GM12878 (cell line): ENCODE measurements at regions not wholly inside any gene's neighbourhood (a gene's known extent, or its start where the extent isn't known, plus 50 kb on each side); places are given as distances from the start of the nearest gene placed in this dataset.
"Not testable (repeated sequence)": the region's sequence is repeated elsewhere in the genome, so short reads cannot be mapped to it uniquely, and the experiment has no call there.

Experiments
- ATAC-seq: fragments of 200-7000 bp; cut with Tn5 transposase; 3 replicates; pipeline ENCODE4 v1.9.1; 2020; ENCODE audit warnings: mild to moderate bottlenecking, moderate library complexity
- BruUV-seq: library from RNA; stranded (reverse); fragments of 400-500 nt; replicated peaks from 2 replicates; lab custom pipeline; 2021; lab: Mats Ljungman, UMichigan
- CTCF ChIA-PET: fragments of 300-600 bp; sonication (Branson Sonifier 250); formaldehyde crosslinking; extraction: SDS; loops from one replicate; lab custom pipeline; 2021; ENCODE audit warnings: inconsistent platforms; lab: Yijun Ruan, JAX
- POLR2A ChIA-PET: fragments of 350-600 bp; formaldehyde crosslinking; extraction: SDS; loops from one replicate; lab custom pipeline; 2021; ENCODE audit warnings: inconsistent platforms; lab: Charles Lee
- RAD21 ChIA-PET: fragments of 300-600 bp; sonication (Branson Sonifier 250); formaldehyde crosslinking; loops from one replicate; lab custom pipeline; 2023; ENCODE audit warnings: antibody characterized with exemption; ENCODE audit not compliant: unreplicated experiment; lab: Charles Lee
- SMC1A ChIA-PET: fragments of 300-600 bp; sonication (Branson Sonifier 250); formaldehyde crosslinking; loops from one replicate; lab custom pipeline; 2023; ENCODE audit not compliant: unreplicated experiment, uncharacterized antibody; lab: Charles Lee
- DNase-seq: peaks from one replicate; pipeline ENCODE4 v3.0.0-alpha.2; 2011; ENCODE audit warnings: low read depth, low spot score
- FAIRE-seq: peaks from 3 replicates; lab custom pipeline; 2011; peaks lifted over from hg19 to GRCh38; lab: Jason Lieb, UNC
- H2AFZ ChIP-seq: 2 replicates; pipeline ENCODE4 v1.6.0; 2011; ENCODE audit warnings: low read depth, low read length, control low read depth; ENCODE audit not compliant: control insufficient read depth
- H3K27ac ChIP-seq: 2 replicates; pipeline ENCODE4 v1.5.1; 2011; ENCODE audit warnings: control low read depth; ENCODE audit not compliant: control insufficient read depth, insufficient read depth
- H3K27me3 ChIP-seq, 2 experiments: replicated peaks in 1 of 2; 2 replicates each; pipeline versions ENCODE4 v1.6.0 to v1.6.1; 2011; ENCODE audit warnings: low read length in 1 of 2; ENCODE audit not compliant: control insufficient read depth in 2 of 2, insufficient read depth in 2 of 2
- H3K36me3 ChIP-seq, 2 experiments: 2 replicates each; pipeline ENCODE4 v1.5.1; 2011; ENCODE audit warnings: low read length in 1 of 2; ENCODE audit not compliant: control insufficient read depth in 2 of 2, insufficient read depth in 2 of 2
- H3K4me1 ChIP-seq: 2 replicates; pipeline ENCODE4 v1.6.1; 2011; ENCODE audit warnings: mild to moderate bottlenecking, low read length, moderate library complexity, mixed read lengths; ENCODE audit not compliant: control insufficient read depth, insufficient read depth
- H3K4me2 ChIP-seq: 2 replicates; pipeline ENCODE4 v1.6.0; 2011; ENCODE audit warnings: control low read depth; ENCODE audit not compliant: control insufficient read depth, insufficient read depth
- H3K4me3 ChIP-seq: fragments of 200-600 bp; sonication (generic); 2 replicates; pipeline ENCODE4 v1.5.1; 2016
- H3K79me2 ChIP-seq: 2 replicates; pipeline ENCODE4 v1.6.0; 2011; ENCODE audit warnings: low read length; ENCODE audit not compliant: control insufficient read depth, insufficient read depth
- H3K9ac ChIP-seq: 2 replicates; pipeline ENCODE4 v1.8.0; 2011; ENCODE audit warnings: low read length, control low read depth, mixed read lengths; ENCODE audit not compliant: control insufficient read depth, insufficient read depth
- H3K9me3 ChIP-seq: replicated peaks from 3 replicates; pipeline ENCODE4 v1.5.1; 2011; ENCODE audit warnings: mild to moderate bottlenecking, low read length; ENCODE audit not compliant: control insufficient read depth, insufficient read depth
- H4K20me1 ChIP-seq: 2 replicates; pipeline ENCODE4 v1.6.0; 2011; ENCODE audit not compliant: control insufficient read depth, insufficient read depth
- CHD1 ChIP-seq: IDR thresholded peaks from 2 replicates; pipeline ENCODE4 v1.6.1; 2012; ENCODE audit warnings: low read depth, low read length, improper control_type of control experiment
- FOXK2 ChIP-seq: fragments of 450-650 bp; IDR thresholded peaks from 2 replicates; pipeline ENCODE4 v1.6.1; 2017; ENCODE audit warnings: mild to moderate bottlenecking, moderate library complexity
- GATAD2B ChIP-seq: fragments of 450-650 bp; conservative IDR thresholded peaks from 2 replicates; pipeline ENCODE4 v1.6.1; 2017; ENCODE audit warnings: low read depth, mild to moderate bottlenecking, moderate library complexity
- HCFC1 ChIP-seq: fragments of 150-350 bp; IDR thresholded peaks from 2 replicates; pipeline ENCODE4 v1.6.1; 2014; ENCODE audit warnings: low read length
- JUNB ChIP-seq: IDR thresholded peaks from 2 replicates; pipeline ENCODE4 v1.6.1; 2016; ENCODE audit warnings: antibody characterized with exemption, mild to moderate bottlenecking
- JUND ChIP-seq: IDR thresholded peaks from 2 replicates; pipeline ENCODE4 v1.6.1; 2012; ENCODE audit warnings: low read depth, mild to moderate bottlenecking, low read length, improper control_type of control experiment, moderate library complexity
- MEF2A ChIP-seq: IDR thresholded peaks from 2 replicates; pipeline ENCODE4 v1.6.1; 2011; ENCODE audit warnings: low read depth, mild to moderate bottlenecking, low read length, moderate library complexity; ENCODE audit not compliant: insufficient read depth
- MTA2 ChIP-seq: fragments of 450-650 bp; IDR thresholded peaks from 2 replicates; pipeline ENCODE4 v1.6.1; 2016; ENCODE audit warnings: low read depth, mild to moderate bottlenecking, moderate library complexity
- MYB ChIP-seq: fragments of 150-350 bp; IDR thresholded peaks from 2 replicates; pipeline ENCODE4 v1.6.1; 2014; ENCODE audit warnings: mild to moderate bottlenecking, low read depth, low read length, borderline replicate concordance
- NR2C1 ChIP-seq: fragments of 450-650 bp; IDR thresholded peaks from 2 replicates; pipeline ENCODE4 v1.6.1; 2017; ENCODE audit warnings: antibody characterized with exemption, mild to moderate bottlenecking, moderate library complexity
- POLR2A ChIP-seq: IDR thresholded peaks from 2 replicates; pipeline ENCODE4 v1.6.1; 2011; ENCODE audit warnings: low read depth, mild to moderate bottlenecking, low read length
- SKIL ChIP-seq: fragments of 450-650 bp; IDR thresholded peaks from 2 replicates; pipeline ENCODE4 v1.6.1; 2017; ENCODE audit warnings: mild to moderate bottlenecking, low read depth, inconsistent platforms; ENCODE audit not compliant: poor library complexity, severe bottlenecking
- SMAD1 ChIP-seq: fragments of 450-650 bp; IDR thresholded peaks from 2 replicates; pipeline ENCODE4 v1.6.1; 2018; ENCODE audit warnings: mild to moderate bottlenecking, low read depth; ENCODE audit not compliant: partially characterized antibody
- TCF7 ChIP-seq: IDR thresholded peaks from 2 replicates; pipeline ENCODE4 v1.6.1; 2014; ENCODE audit warnings: antibody characterized with exemption, borderline replicate concordance
- WGBS: methylation state at CpG from one replicate; pipeline ENCODE4 v1.1.6; 2016; ENCODE audit warnings: low lambda C conversion rate; ENCODE audit not compliant: insufficient replicate concordance, insufficient coverage; ENCODE audit errors: missing lambda C conversion rate; 5-methylcytosine and 5-hydroxymethylcytosine counted together
- in situ Hi-C: fragments of 300-500 bp; cut with MboI; formaldehyde crosslinking; loops from 9 replicates; pipeline ENCODE4 v1.14.3; 2018; ENCODE audit warnings: mixed read lengths
- intact Hi-C: fragments of 100-400 bp; cut with micrococcal nuclease; formaldehyde crosslinking; loops from one replicate; pipeline ENCODE4 v1.14.2; 2022; ENCODE audit not compliant: unreplicated experiment
- TF ChIP-seq, protein P1 (sequence below): fragments of 450-650 bp; formaldehyde crosslinking; IDR thresholded peaks from 2 replicates; pipeline ENCODE4 v1.4.0; 2020; ENCODE audit warnings: mild to moderate bottlenecking, moderate library complexity

DNA sequence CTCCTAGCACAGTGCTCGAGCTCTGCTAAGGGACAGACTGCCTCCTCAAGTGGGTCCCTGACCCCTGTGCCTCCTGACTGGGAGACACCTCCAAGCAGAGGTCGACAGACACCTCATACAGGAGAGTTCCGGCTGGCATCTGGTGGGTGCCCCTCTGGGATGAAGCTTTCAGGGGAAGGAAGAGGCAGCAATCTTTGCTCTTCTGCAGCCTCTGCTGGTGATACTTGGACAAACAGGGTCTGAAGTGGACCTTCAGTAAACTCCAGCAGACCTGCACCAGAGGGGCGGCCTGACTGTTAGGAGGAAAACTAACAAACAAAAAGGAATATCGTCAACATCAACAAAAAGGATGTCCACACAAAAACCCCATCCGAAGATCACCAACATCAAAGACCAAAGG, 60.6 kb upstream of the DCN start:
- H3K27me3 ChIP-seq, H3K79me2 ChIP-seq, POLR2A ChIA-PET, H3K4me1 ChIP-seq, in situ Hi-C loops, FAIRE-seq, H3K9ac ChIP-seq, H3K9me3 ChIP-seq, H2AFZ ChIP-seq, H4K20me1 ChIP-seq, SMC1A ChIA-PET, H3K4me2 ChIP-seq, CTCF ChIA-PET, DNase-seq, H3K27ac ChIP-seq, BruUV-seq, intact Hi-C loops, H3K4me3 ChIP-seq, ATAC-seq, RAD21 ChIA-PET, H3K36me3 ChIP-seq: not testable (repeated sequence)
- WGBS: 25% methylated on average over 6 of the region's 6 CpGs

DNA sequence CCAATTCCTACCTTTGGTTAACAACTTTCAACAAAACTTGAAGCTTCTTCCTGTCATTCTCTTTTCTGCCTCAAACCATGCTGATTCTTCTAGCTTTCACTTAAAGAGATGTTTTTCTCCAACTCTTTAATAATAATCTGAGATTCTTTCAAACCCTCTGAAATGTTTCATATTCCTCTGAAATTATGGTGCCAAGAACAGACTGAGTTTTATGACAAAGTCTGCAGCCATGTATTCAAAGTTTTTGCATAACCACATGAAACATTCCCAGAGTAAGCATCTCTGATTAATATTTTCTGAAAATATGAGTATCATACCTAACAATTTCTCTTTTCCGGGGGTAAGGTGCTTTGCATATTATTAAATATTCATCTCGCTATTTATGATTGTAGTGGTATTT, 59.1 kb upstream of the DCN start:
- Histone ChIP-seq H3K9ac (no peak overlapping the region), H3K4me3 (no peak overlapping the region), H3K27me3 (no peaks in the 10 kb centered on the region), H3K4me1 (no peaks in the 10 kb centered on the region), H3K79me2 (no peaks in the 10 kb centered on the region), H3K36me3 (no peaks in the 10 kb centered on the region), H3K4me2 (no peak overlapping the region), H3K27ac (no peak overlapping the region), H3K9me3 (no peaks in the 10 kb centered on the region), H2AFZ (no peak overlapping the region), H4K20me1 (no peaks in the 10 kb centered on the region)
- intact Hi-C loops (no loop called here), in situ Hi-C loops (no loop called here)
- WGBS: 39% methylated on average over 2 of the region's 2 CpGs
- no TSS peak for BruUV-seq
- SMC1A ChIA-PET: interaction anchor here (0.7 kb wide), 1 partner anchor 12 kb away, joined by 3 read pairs; no protein-coding TSS in a partner anchor
- CTCF ChIA-PET: no interaction called here
- FAIRE-seq (no peak), ATAC-seq (no peak), DNase-seq (no peak)
- RAD21 ChIA-PET: no interaction called here
- POLR2A ChIA-PET: no interaction called here
- no peak for TF ChIP-seq GATAD2B
- TF ChIP-seq NR2C1: no peak
- no peak for TF ChIP-seq JUNB
- TF ChIP-seq TCF7: no peak
- TF ChIP-seq JUND: no peak
- TF ChIP-seq SKIL: no peak
- TF ChIP-seq CHD1: no peak
- no peak for TF ChIP-seq MYB
- TF ChIP-seq POLR2A: no peak
- TF ChIP-seq MTA2: no peak
- no peak for TF ChIP-seq HCFC1
- no peak for TF ChIP-seq FOXK2
- TF ChIP-seq, protein P1, sequence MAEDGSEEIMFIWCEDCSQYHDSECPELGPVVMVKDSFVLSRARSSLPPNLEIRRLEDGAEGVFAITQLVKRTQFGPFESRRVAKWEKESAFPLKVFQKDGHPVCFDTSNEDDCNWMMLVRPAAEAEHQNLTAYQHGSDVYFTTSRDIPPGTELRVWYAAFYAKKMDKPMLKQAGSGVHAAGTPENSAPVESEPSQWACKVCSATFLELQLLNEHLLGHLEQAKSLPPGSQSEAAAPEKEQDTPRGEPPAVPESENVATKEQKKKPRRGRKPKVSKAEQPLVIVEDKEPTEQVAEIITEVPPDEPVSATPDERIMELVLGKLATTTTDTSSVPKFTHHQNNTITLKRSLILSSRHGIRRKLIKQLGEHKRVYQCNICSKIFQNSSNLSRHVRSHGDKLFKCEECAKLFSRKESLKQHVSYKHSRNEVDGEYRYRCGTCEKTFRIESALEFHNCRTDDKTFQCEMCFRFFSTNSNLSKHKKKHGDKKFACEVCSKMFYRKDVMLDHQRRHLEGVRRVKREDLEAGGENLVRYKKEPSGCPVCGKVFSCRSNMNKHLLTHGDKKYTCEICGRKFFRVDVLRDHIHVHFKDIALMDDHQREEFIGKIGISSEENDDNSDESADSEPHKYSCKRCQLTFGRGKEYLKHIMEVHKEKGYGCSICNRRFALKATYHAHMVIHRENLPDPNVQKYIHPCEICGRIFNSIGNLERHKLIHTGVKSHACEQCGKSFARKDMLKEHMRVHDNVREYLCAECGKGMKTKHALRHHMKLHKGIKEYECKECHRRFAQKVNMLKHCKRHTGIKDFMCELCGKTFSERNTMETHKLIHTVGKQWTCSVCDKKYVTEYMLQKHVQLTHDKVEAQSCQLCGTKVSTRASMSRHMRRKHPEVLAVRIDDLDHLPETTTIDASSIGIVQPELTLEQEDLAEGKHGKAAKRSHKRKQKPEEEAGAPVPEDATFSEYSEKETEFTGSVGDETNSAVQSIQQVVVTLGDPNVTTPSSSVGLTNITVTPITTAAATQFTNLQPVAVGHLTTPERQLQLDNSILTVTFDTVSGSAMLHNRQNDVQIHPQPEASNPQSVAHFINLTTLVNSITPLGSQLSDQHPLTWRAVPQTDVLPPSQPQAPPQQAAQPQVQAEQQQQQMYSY (CRISPR knock-in tag): no peak
- no peak for TF ChIP-seq SMAD1
- TF ChIP-seq MEF2A: no peak
